A549 (cell line): ENCODE measurements at regions not wholly inside any gene's neighbourhood (a gene's known extent, or its start where the extent isn't known, plus 50 kb on each side); places are given as distances from the start of the nearest gene placed in this dataset.

Experiments used
- ATAC-seq, 2 experiments: fragments of 200-7000 bp in 1 of 2; fragments of >200 bp in 1 of 2; cut with Nextera tagmentation in 1 of 2; cut with Tn5 transposase in 1 of 2; 3 replicates each; pipeline versions ENCODE4 v1.8.0 to v1.9.1; 2018 to 2020; ENCODE audit warnings: mild to moderate bottlenecking in 1 of 2, moderate library complexity in 1 of 2
- CTCF ChIA-PET: fragments of 300-600 bp; sonication (Branson Sonifier 250); formaldehyde crosslinking; extraction: SDS; loops from one replicate; lab custom pipeline; 2021; ENCODE audit warnings: antibody characterized with exemption, inconsistent platforms; lab: Yijun Ruan, JAX
- POLR2A ChIA-PET: fragments of 350-600 bp; formaldehyde crosslinking; extraction: SDS; loops from one replicate; lab custom pipeline; 2021; ENCODE audit warnings: antibody characterized with exemption, inconsistent platforms; lab: Yijun Ruan, JAX
- DNase-seq, 2 experiments: peaks; one replicate each; pipeline versions ENCODE4 v3.0.0 to v3.0.0-alpha.2; 2011 to 2016; ENCODE audit warnings: low read depth in 1 of 2, low spot score in 1 of 2
- FAIRE-seq: peaks from 2 replicates; lab custom pipeline; 2011; peaks lifted over from hg19 to GRCh38; lab: Jason Lieb, UNC
- H3K27ac ChIP-seq, 2 experiments: fragments of >200 bp; sonication (Bioruptor Twin); formaldehyde crosslinking; 3 replicates each; pipeline ENCODE4 v1.5.1; 2016 to 2017
- H3K4me1 ChIP-seq: fragments of >200 bp; sonication (Bioruptor Twin); formaldehyde crosslinking; 3 replicates; pipeline ENCODE4 v1.6.1; 2016
- H3K4me2 ChIP-seq: fragments of >200 bp; sonication (Bioruptor Twin); formaldehyde crosslinking; 3 replicates; pipeline ENCODE4 v1.6.1; 2016
- H3K4me3 ChIP-seq: fragments of >200 bp; sonication (Bioruptor Twin); formaldehyde crosslinking; 3 replicates; pipeline ENCODE4 v1.5.1; 2016
- H3K9me3 ChIP-seq: fragments of >200 bp; sonication (Bioruptor Twin); formaldehyde crosslinking; 3 replicates; pipeline ENCODE4 v1.6.1; 2016
- BHLHE40 ChIP-seq: IDR thresholded peaks from 2 replicates; pipeline ENCODE4 v1.6.1; 2012; ENCODE audit warnings: low read depth, low read length, inconsistent platforms
- CBX2 ChIP-seq: fragments of 200-600 bp; sonication (generic); IDR thresholded peaks from 2 replicates; pipeline ENCODE4 v1.6.1; 2016; ENCODE audit warnings: low read depth, mild to moderate bottlenecking, borderline replicate concordance
- CBX8 ChIP-seq: fragments of 200-600 bp; sonication (generic); IDR thresholded peaks from 2 replicates; pipeline ENCODE4 v1.6.1; 2016
- CHD2 ChIP-seq: fragments of 150-350 bp; IDR thresholded peaks from 2 replicates; pipeline ENCODE4 v1.6.1; 2014; ENCODE audit warnings: low read length; ENCODE audit not compliant: partially characterized antibody
- CHD4 ChIP-seq: fragments of 200-600 bp; sonication (generic); IDR thresholded peaks from 2 replicates; pipeline ENCODE4 v1.6.1; 2016; ENCODE audit warnings: antibody characterized with exemption, mild to moderate bottlenecking, borderline replicate concordance
- ESRRA ChIP-seq: fragments of 150-350 bp; IDR thresholded peaks from 2 replicates; pipeline ENCODE4 v1.6.1; 2014; ENCODE audit warnings: mild to moderate bottlenecking, low read length, borderline replicate concordance
- FOSB ChIP-seq: fragments of 250-450 bp; sonication (Bioruptor Pico); IDR thresholded peaks from 2 replicates; pipeline ENCODE4 v1.5.0; 2020; ENCODE audit warnings: mild to moderate bottlenecking, moderate library complexity
- FOSL2 ChIP-seq, 2 experiments: fragments of 450-650 bp in 1 of 2; fragments of >200 bp in 1 of 2; sonication (Bioruptor Twin) in 1 of 2; formaldehyde crosslinking; IDR thresholded peaks; 2 replicates each; pipeline versions ENCODE4 v1.5.0 to v1.6.1; 2016 to 2020; ENCODE audit warnings: mild to moderate bottlenecking in 1 of 2, moderate library complexity in 1 of 2
- FOXS1 ChIP-seq: fragments of 250-450 bp; sonication (Bioruptor Pico); IDR thresholded peaks from 2 replicates; pipeline ENCODE4 v1.5.0; 2020; ENCODE audit warnings: mild to moderate bottlenecking, moderate library complexity
- HOXB13 ChIP-seq: fragments of 250-450 bp; sonication (Bioruptor Pico); IDR thresholded peaks from 2 replicates; pipeline ENCODE4 v1.5.0; 2020; ENCODE audit warnings: low read depth, mild to moderate bottlenecking, moderate library complexity
- JUN ChIP-seq, 2 experiments: fragments of >200 bp; sonication (Bioruptor Twin); formaldehyde crosslinking; IDR thresholded peaks; 2 replicates in 1 of 2; 3 replicates in 1 of 2; pipeline ENCODE4 v1.6.1; 2016 to 2017
- JUNB ChIP-seq: fragments of >200 bp; sonication (Bioruptor Twin); formaldehyde crosslinking; IDR thresholded peaks from 2 replicates; pipeline ENCODE4 v1.6.1; 2016
- KDM1A ChIP-seq: fragments of 200-600 bp; sonication (generic); IDR thresholded peaks from 2 replicates; pipeline ENCODE4 v1.6.1; 2016; ENCODE audit warnings: low read depth, mild to moderate bottlenecking
- MAFK ChIP-seq: fragments of 450-650 bp; IDR thresholded peaks from 2 replicates; pipeline ENCODE4 v1.6.1; 2014; ENCODE audit not compliant: partially characterized antibody
- NFE2L2 ChIP-seq: fragments of 150-350 bp; conservative IDR thresholded peaks from 2 replicates; pipeline ENCODE4 v1.6.1; 2014; ENCODE audit warnings: low read length
- NR3C1 ChIP-seq: fragments of >200 bp; sonication (Bioruptor Twin); formaldehyde crosslinking; IDR thresholded peaks from 3 replicates; pipeline ENCODE4 v1.6.1; 2017
- PHF8 ChIP-seq: fragments of 200-600 bp; sonication (generic); IDR thresholded peaks from 2 replicates; pipeline ENCODE4 v1.6.1; 2016; ENCODE audit warnings: low read depth, mild to moderate bottlenecking, antibody characterized with exemption, moderate library complexity, borderline replicate concordance
- POLR2A ChIP-seq: IDR thresholded peaks from 2 replicates; pipeline ENCODE4 v1.6.1; 2012; ENCODE audit warnings: mild to moderate bottlenecking, low read length
- RAD21 ChIP-seq, 2 experiments: fragments of >200 bp in 1 of 2; sonication (Bioruptor Twin) in 1 of 2; formaldehyde crosslinking in 1 of 2; IDR thresholded peaks in 1 of 2; conservative IDR thresholded peaks in 1 of 2; 2 replicates in 1 of 2; 3 replicates in 1 of 2; pipeline ENCODE4 v1.6.1; 2012 to 2018; ENCODE audit warnings: inconsistent platforms in 1 of 2
- RARB ChIP-seq: fragments of 250-450 bp; sonication (Bioruptor Pico); IDR thresholded peaks from 2 replicates; pipeline ENCODE4 v1.8.0; 2021; ENCODE audit warnings: mild to moderate bottlenecking, moderate library complexity
- SREBF2 ChIP-seq: fragments of 450-650 bp; IDR thresholded peaks from 2 replicates; pipeline ENCODE4 v1.6.1; 2014; ENCODE audit warnings: mild to moderate bottlenecking, moderate library complexity
- TFCP2L1 ChIP-seq: fragments of 250-450 bp; sonication (Bioruptor Pico); IDR thresholded peaks from 2 replicates; pipeline ENCODE4 v1.5.0; 2021; ENCODE audit warnings: mild to moderate bottlenecking
- TP53 ChIP-seq: fragments of 250-450 bp; sonication (Bioruptor Pico); IDR thresholded peaks from 2 replicates; pipeline ENCODE4 v1.5.0; 2021; ENCODE audit warnings: mild to moderate bottlenecking, moderate library complexity
- ZC3H11A ChIP-seq: fragments of 450-650 bp; IDR thresholded peaks from 2 replicates; pipeline ENCODE4 v1.6.1; 2014; ENCODE audit warnings: antibody characterized with exemption, mild to moderate bottlenecking
- ZSCAN20 ChIP-seq: fragments of 250-450 bp; sonication (Bioruptor Pico); IDR thresholded peaks from 2 replicates; pipeline ENCODE4 v1.8.0; 2022; ENCODE audit warnings: mild to moderate bottlenecking, moderate library complexity
- WGBS: methylation state at CpG from one replicate; pipeline ENCODE4 v1.1.6; 2017; ENCODE audit errors: missing lambda C conversion rate; 5-methylcytosine and 5-hydroxymethylcytosine counted together
- TF ChIP-seq, protein P1 (sequence below): fragments of >200 bp; sonication (Bioruptor Twin); formaldehyde crosslinking; IDR thresholded peaks from 3 replicates; pipeline ENCODE4 v1.5.1; 2016
- TF ChIP-seq, protein P2 (sequence below): IDR thresholded peaks from 2 replicates; pipeline ENCODE4 v1.6.1; 2012; ENCODE audit warnings: low read depth, borderline replicate concordance
- TF ChIP-seq, protein P3 (sequence below): fragments of 250-450 bp; sonication (Bioruptor Pico); IDR thresholded peaks from 2 replicates; pipeline ENCODE4 v1.5.0; 2020; ENCODE audit warnings: low read depth, mild to moderate bottlenecking, moderate library complexity

DNA sequence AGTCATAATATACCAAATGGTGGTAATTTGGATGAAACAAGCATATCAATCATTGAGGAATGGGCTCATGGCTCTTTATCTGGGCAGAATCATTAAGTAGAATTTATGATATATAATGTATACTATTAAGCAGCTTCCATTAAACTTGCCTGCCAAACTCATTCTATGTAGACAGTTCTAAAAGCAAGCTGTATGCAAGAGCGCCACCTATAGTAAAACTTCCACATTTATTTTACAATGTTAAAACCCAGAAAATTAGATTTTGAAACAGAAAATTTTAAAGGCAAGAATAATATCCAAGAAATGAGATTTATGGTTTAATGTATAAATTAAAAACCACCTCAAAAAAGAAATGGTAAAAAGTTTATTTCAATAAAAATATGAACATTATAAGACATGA, 161.5 kb downstream of the MZT1 start:
- TF ChIP-seq RAD21 (conservative IDR thresholded peaks at IDR 0.05 in 1 of 2, IDR thresholded peaks at IDR 0.05 in 1 of 2), result peak; percentile 43 to 52; a peak in 4 of 5 replicates
- TF ChIP-seq, protein P1, sequence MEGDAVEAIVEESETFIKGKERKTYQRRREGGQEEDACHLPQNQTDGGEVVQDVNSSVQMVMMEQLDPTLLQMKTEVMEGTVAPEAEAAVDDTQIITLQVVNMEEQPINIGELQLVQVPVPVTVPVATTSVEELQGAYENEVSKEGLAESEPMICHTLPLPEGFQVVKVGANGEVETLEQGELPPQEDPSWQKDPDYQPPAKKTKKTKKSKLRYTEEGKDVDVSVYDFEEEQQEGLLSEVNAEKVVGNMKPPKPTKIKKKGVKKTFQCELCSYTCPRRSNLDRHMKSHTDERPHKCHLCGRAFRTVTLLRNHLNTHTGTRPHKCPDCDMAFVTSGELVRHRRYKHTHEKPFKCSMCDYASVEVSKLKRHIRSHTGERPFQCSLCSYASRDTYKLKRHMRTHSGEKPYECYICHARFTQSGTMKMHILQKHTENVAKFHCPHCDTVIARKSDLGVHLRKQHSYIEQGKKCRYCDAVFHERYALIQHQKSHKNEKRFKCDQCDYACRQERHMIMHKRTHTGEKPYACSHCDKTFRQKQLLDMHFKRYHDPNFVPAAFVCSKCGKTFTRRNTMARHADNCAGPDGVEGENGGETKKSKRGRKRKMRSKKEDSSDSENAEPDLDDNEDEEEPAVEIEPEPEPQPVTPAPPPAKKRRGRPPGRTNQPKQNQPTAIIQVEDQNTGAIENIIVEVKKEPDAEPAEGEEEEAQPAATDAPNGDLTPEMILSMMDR, result peak; percentile 44
- no peak for TF ChIP-seq CHD2
- Histone ChIP-seq H3K9me3 (no peaks in the 10 kb centered on the region), H3K27ac (no peak overlapping the region), H3K4me3 (no peak overlapping the region), H3K4me1 (no peaks in the 10 kb centered on the region), H3K4me2 (no peak overlapping the region)
- POLR2A ChIA-PET, result no interaction called here
- FAIRE-seq (no peak), DNase-seq (peak in 1 of 2 experiments; percentile 4), ATAC-seq (no peak)
- WGBS, result 0% methylated on average over 1 of the region's 1 CpG
- CTCF ChIA-PET, result no interaction called here

GRCh38 chr13:72562686-72563085, 164.7 kb downstream of the MZT1 start:
- DNase-seq (no peak), ATAC-seq (no peak), FAIRE-seq (no peak)
- whole genome bisulfite sequencing, result 52% methylated on average over 2 of the region's 2 CpGs
- POLR2A ChIA-PET, result no interaction called here
- Histone ChIP-seq H3K27ac (no peak overlapping the region), H3K4me3 (no peak overlapping the region), H3K4me1 (no peaks in the 10 kb centered on the region), H3K9me3 (no peaks in the 10 kb centered on the region), H3K4me2 (no peak overlapping the region)
- CTCF ChIA-PET, result no interaction called here
- TF ChIP-seq TFCP2L1 (CRISPR knock-in tag) (no peak), SREBF2 (no peak), MAFK (peak; percentile 92), ZSCAN20 (CRISPR knock-in tag) (no peak)
- TF ChIP-seq, protein P2, sequence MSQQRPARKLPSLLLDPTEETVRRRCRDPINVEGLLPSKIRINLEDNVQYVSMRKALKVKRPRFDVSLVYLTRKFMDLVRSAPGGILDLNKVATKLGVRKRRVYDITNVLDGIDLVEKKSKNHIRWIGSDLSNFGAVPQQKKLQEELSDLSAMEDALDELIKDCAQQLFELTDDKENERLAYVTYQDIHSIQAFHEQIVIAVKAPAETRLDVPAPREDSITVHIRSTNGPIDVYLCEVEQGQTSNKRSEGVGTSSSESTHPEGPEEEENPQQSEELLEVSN, result no peak

DNA sequence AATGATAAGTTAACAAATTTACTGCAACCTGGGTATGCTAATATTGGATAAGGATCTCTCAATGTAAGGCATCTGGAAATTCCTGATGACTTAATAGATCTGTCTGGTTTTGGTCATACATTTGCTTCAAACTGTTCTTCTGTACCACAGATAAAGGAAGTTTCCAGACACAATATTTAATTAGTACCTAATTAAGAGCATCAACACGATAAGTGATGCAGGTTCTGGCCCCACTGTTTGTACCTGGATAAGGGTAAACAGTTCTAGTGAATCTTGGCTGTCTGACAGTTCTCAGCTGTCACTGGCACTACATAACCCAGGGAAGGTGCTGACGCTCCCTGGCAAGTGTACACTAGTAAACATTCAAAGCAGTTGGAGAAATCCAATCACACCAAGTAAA, 165.6 kb downstream of the MZT1 start:
- TF ChIP-seq CHD2 (no peak), CHD4 (no peak), FOSB (CRISPR knock-in tag) (no peak), FOXS1 (CRISPR knock-in tag) (no peak), TFCP2L1 (CRISPR knock-in tag) (no peak), FOSL2 (IDR thresholded peaks at IDR 0.05) (no peak), FOSL2 (CRISPR knock-in tag; IDR thresholded peaks at IDR 0.05) (no peak), HOXB13 (no peak), JUN (IDR thresholded peaks at IDR 0.05) (no peak), CBX8 (no peak), ESRRA (no peak), NFE2L2 (no peak)
- TF ChIP-seq, protein P3, sequence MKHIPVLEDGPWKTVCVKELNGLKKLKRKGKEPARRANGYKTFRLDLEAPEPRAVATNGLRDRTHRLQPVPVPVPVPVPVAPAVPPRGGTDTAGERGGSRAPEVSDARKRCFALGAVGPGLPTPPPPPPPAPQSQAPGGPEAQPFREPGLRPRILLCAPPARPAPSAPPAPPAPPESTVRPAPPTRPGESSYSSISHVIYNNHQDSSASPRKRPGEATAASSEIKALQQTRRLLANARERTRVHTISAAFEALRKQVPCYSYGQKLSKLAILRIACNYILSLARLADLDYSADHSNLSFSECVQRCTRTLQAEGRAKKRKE (CRISPR knock-in tag), result no peak
- TF ChIP-seq, all 56 proteins: peak for 0
- WGBS, result 28% methylated on average over 2 of the region's 2 CpGs
- no peak for ATAC-seq
- ChIA-PET POLR2A (no interaction called here), CTCF (no interaction called here)
- no peak overlapping the region for H3K4me2 ChIP-seq
- no peaks in the 10 kb centered on the region for H3K4me1 ChIP-seq
- H3K9me3 ChIP-seq, result no peaks in the 10 kb centered on the region
- no peak overlapping the region for H3K4me3 ChIP-seq
- H3K27ac ChIP-seq, result no peak overlapping the region
- DNase-seq, result no peak
- FAIRE-seq, result no peak

DNA sequence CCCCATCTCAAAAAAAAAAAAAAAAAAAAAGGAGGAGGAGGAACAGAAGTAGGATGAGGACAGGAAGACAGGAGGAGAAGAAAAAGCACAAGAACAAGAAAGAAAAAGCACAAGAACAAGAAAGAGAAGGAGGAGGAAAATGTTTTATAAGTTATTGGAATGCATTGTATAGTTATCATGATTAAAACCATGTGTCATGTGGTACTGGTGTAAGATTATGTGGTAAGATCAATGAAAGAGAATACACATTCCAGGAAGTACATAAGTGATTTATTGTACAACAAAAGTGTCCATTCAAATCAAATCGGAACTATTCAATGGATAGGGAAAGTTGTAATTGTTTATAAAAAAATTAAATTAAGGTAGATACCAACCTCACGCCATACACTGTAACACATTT, 167.7 kb downstream of the MZT1 start:
- DNase-seq (no peak), ATAC-seq (no peak), FAIRE-seq (no peak)
- POLR2A ChIA-PET, result no interaction called here
- Histone ChIP-seq H3K9me3 (no peaks in the 10 kb centered on the region), H3K27ac (no peak overlapping the region), H3K4me2 (no peak overlapping the region), H3K4me1 (no peaks in the 10 kb centered on the region), H3K4me3 (no peak overlapping the region)
- 51% methylated on average over 2 of the region's 2 CpGs for WGBS
- CTCF ChIA-PET, result no interaction called here
- TF ChIP-seq FOSB (CRISPR knock-in tag) (no peak), KDM1A (no peak), POLR2A (no peak), NR3C1 (no peak), JUNB (no peak), PHF8 (no peak), RARB (CRISPR knock-in tag) (no peak), TP53 (CRISPR knock-in tag) (no peak), ZC3H11A (no peak), HOXB13 (no peak), BHLHE40 (no peak), RAD21 (conservative IDR thresholded peaks at IDR 0.05 in 1 of 2, IDR thresholded peaks at IDR 0.05 in 1 of 2) (no peak), CBX2 (no peak), SREBF2 (no peak), CHD2 (no peak)
- TF ChIP-seq, protein P1, result no peak
